Skeletal muscle tissue (tissue), 3 donors: ENCODE measurements at regions not wholly inside any gene's neighbourhood (a gene's known extent, or its start where the extent isn't known, plus 50 kb on each side); places are given as distances from the start of the nearest gene placed in this dataset.

Experiments
- H3K27ac ChIP-seq: one replicate; pipeline ENCODE4 v1.7.0; 2013; ENCODE audit warnings: mild to moderate bottlenecking, low read depth, low read length, inconsistent platforms
- H3K27me3 ChIP-seq, 3 donors: one replicate each; pipeline ENCODE4 v1.7.0; 2013; ENCODE audit warnings: low read length in 3 of 3; ENCODE audit not compliant: control insufficient read depth in 3 of 3, insufficient read depth in 3 of 3
- H3K36me3 ChIP-seq, 3 donors: one replicate each; pipeline ENCODE4 v1.7.0; 2013; ENCODE audit warnings: low read length in 3 of 3; ENCODE audit not compliant: control insufficient read depth in 3 of 3, insufficient read depth in 3 of 3
- H3K4me1 ChIP-seq, 3 donors: one replicate each; pipeline ENCODE4 v1.7.0; 2013; ENCODE audit warnings: low read length in 3 of 3, mild to moderate bottlenecking in 3 of 3; ENCODE audit not compliant: control insufficient read depth in 3 of 3, insufficient read depth in 3 of 3
- H3K4me3 ChIP-seq, 3 donors: one replicate each; pipeline ENCODE4 v1.7.0; 2013; ENCODE audit warnings: low read length in 3 of 3
- H3K9ac ChIP-seq, 3 donors: one replicate each; pipeline ENCODE4 v1.7.0; 2013; ENCODE audit warnings: low read length in 3 of 3, mild to moderate bottlenecking in 3 of 3, moderate library complexity in 2 of 3, low read depth in 1 of 3
- H3K9me3 ChIP-seq, 3 donors: one replicate each; pipeline ENCODE4 v1.7.0; 2013; ENCODE audit warnings: low read length in 3 of 3; ENCODE audit not compliant: control insufficient read depth in 3 of 3
- donor health status: Osteomylitis.

DNA sequence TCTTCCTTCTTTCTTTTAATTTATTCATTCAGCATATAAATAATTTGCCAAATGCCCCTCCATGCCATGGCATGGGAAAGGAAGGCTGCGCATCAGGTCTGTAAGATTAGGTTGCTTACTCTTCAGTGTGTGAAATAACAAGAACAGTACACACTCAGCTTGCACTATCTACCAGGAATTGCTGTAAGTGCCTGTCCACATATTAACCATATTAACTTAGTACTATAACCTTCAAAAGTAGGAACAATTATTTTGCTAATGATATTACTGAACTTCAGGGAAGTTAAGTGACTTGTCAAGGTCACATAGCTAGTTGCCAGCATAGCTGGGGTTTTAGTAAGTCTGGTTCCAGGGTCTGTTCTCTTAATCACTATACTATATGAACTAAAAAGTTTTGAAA lies 89.2 kb upstream of the PMFBP1 start:
- Histone ChIP-seq H3K4me3 (no peak overlapping the region), H3K27ac (no peak overlapping the region), H3K9ac (no peak overlapping the region), H3K36me3 (no peaks in the 10 kb centered on the region), H3K4me1 (no peaks in the 10 kb centered on the region), H3K27me3 (no peaks in the 10 kb centered on the region), H3K9me3 (no peaks in the 10 kb centered on the region)

DNA sequence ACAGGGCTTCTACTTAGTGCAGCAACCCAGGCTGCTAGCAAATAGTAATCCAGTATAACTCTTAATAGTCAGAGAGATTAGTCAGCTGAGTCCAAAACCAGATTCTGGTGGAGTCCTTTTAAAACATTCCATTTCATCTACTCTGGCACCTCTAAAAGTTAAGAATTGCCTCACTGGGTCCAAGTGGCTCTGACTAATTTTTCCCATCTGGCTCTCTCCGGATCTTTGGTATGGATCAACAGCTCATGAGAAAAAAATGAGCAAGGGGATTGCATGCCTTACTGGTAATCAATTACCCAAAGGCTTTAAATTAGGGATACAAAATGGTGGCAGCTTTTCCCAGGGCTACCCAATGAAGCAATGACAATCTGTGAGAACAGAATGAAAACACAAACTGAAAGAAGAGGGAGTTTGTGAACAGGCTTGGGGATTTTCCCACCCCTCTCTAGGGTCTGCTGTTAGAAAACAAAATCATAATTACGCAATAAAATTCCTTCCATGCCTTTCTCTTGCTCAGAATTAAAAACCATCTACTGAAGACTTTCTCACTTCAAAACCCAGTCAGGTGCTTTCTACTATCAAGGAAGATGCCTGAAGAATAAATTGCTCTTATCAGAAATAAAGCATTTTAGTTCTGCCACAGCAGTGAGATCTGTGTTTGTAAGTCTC lies 84.6 kb upstream of the PMFBP1 start:
- H3K27me3 ChIP-seq = no peaks in the 10 kb centered on the region
- H3K36me3 ChIP-seq = no peaks in the 10 kb centered on the region
- no peak overlapping the region for H3K9ac ChIP-seq
- no peak overlapping the region for H3K4me3 ChIP-seq
- no peaks in the 10 kb centered on the region for H3K9me3 ChIP-seq
- H3K4me1 ChIP-seq = no peaks in the 10 kb centered on the region
- no peak overlapping the region for H3K27ac ChIP-seq

DNA sequence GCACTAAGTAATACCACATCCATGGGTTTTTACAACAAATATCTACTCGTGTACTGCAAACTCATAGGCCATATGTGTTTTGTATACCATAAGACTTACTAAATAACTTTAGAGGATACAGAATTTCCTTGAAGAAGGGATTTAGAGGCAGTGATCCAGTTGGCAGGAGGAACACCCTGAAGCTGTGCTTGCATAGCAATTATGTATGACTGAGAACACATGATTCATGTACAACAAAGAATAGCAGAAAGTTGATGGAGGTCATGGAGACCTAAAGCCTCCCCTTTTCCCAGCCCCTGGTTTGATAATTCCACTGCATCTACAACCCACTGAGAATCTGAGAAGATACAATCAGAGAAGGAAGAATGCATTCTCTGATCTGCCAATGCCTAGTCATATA lies 83.8 kb upstream of the PMFBP1 start:
- Histone ChIP-seq H3K9ac (no peak overlapping the region), H3K9me3 (no peaks in the 10 kb centered on the region), H3K27ac (no peak overlapping the region), H3K4me3 (no peak overlapping the region), H3K27me3 (no peaks in the 10 kb centered on the region), H3K4me1 (no peaks in the 10 kb centered on the region), H3K36me3 (no peaks in the 10 kb centered on the region)

DNA sequence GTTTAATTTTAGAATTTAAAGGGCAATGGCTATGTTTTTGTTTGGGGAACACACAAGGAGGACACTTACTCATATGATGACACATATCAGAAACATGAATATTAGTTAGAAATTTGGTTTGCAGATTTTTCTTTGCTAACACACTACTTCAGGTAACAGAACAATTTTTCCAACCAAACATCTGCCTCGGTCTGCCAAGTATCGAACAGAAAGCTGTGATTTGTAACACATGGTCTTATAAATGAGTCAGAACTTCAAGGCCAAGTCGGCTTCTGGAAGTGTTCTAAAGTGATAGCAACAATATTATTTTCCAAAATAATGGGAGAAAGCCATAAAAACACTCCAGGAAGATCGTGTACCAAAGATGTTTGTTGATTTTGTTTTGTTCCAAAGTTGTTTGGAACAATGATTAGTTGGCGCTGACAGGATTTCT lies 75.9 kb upstream of the PMFBP1 start:
- H3K4me1 ChIP-seq = no peaks in the 10 kb centered on the region
- no peak overlapping the region for H3K27ac ChIP-seq
- H3K27me3 ChIP-seq = no peaks in the 10 kb centered on the region
- no peak overlapping the region for H3K4me3 ChIP-seq
- no peaks in the 10 kb centered on the region for H3K9me3 ChIP-seq
- H3K9ac ChIP-seq = no peak overlapping the region
- H3K36me3 ChIP-seq = no peaks in the 10 kb centered on the region

DNA sequence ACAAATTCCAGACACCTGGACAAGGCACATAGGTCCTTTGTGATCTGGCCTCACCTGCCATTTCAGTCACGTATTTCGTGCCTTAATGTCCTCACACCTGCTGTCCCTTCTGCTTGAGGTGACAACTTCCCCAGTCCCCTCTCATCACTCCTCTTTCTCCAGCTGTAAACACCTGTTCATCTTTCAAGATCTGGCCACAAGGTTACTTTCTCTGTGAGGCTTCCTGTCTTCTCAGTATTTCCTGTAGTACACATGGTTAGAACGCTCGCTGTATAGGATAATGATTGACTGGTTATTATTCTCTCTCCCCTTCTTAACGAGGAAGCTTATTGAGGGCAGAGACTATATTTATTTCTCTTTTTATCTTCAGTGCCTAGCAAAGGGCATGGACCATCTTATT lies 74.5 kb upstream of the PMFBP1 start:
- Histone ChIP-seq H3K9me3 (no peaks in the 10 kb centered on the region), H3K27ac (no peak overlapping the region), H3K4me3 (no peak overlapping the region), H3K27me3 (no peaks in the 10 kb centered on the region), H3K36me3 (no peaks in the 10 kb centered on the region), H3K9ac (no peak overlapping the region), H3K4me1 (no peaks in the 10 kb centered on the region)

DNA sequence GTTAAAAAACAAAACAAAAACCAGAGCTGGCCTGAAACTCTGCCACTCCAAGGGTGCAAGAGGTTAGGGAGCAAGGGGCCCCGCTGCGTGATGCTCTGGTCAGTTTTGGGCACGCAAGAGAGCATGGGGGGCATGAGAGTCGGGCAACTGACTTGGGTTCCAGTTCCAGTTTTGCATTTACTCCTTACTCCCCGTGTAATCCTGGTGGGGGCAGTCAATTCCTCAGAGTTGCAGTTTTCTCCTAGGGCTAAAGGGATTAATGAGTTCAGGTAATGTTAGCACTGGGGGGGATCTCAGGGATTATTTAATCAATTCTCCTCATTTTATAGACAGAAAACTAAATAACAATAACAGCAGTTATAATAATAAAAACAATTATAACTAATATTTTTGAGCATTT lies 72.9 kb upstream of the PMFBP1 start:
- no peaks in the 10 kb centered on the region for H3K9me3 ChIP-seq
- no peaks in the 10 kb centered on the region for H3K4me1 ChIP-seq
- H3K27me3 ChIP-seq = no peaks in the 10 kb centered on the region
- no peak overlapping the region for H3K27ac ChIP-seq
- no peak overlapping the region for H3K4me3 ChIP-seq
- H3K9ac ChIP-seq = no peak overlapping the region
- H3K36me3 ChIP-seq = no peaks in the 10 kb centered on the region

DNA sequence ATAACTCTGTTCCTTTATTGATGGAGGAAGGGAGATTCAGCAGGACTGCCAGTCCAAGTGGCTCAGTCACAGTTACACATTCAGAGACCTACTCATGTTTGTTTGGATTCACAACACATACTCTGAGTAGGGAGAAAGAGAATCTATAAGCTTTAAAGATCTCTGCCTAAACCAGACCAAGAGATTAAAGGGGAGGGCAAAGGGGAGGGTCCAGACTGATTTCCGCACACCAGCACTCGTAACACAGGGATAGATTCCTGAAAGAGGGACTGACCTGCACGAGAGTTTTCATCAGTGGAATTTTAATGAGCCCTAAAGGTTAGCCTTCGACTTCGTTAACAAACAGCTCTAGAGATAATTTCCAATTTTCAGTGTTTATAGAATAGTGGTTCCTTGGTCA lies 71.7 kb upstream of the PMFBP1 start:
- Histone ChIP-seq H3K9ac (no peak overlapping the region), H3K27ac (no peak overlapping the region), H3K4me1 (no peaks in the 10 kb centered on the region), H3K27me3 (no peaks in the 10 kb centered on the region), H3K36me3 (no peaks in the 10 kb centered on the region), H3K4me3 (no peak overlapping the region), H3K9me3 (no peaks in the 10 kb centered on the region)

DNA sequence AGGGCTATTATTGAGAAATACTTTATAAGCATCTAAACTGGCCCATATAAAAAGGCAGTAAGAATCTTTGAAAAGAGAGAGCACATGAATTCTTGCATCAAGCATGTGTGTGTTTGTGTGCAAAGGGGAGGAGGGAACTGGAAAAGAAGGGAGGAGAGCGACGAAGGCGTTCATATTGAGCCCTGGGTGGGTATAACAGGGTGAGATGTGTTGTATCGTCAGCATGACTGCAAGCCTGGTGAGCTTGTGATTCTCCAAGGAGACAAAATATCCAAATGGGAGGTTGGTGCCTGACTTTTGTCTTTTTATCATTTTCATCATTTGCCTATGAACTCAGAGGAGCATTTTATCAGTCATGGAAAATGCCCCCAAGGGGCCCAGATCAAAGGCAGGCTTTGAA lies 70.8 kb upstream of the PMFBP1 start:
- no peak overlapping the region for H3K27ac ChIP-seq
- no peaks in the 10 kb centered on the region for H3K4me1 ChIP-seq
- no peaks in the 10 kb centered on the region for H3K36me3 ChIP-seq
- H3K9ac ChIP-seq = no peak overlapping the region
- H3K27me3 ChIP-seq = no peaks in the 10 kb centered on the region
- no peak overlapping the region for H3K4me3 ChIP-seq
- H3K9me3 ChIP-seq = no peaks in the 10 kb centered on the region

DNA sequence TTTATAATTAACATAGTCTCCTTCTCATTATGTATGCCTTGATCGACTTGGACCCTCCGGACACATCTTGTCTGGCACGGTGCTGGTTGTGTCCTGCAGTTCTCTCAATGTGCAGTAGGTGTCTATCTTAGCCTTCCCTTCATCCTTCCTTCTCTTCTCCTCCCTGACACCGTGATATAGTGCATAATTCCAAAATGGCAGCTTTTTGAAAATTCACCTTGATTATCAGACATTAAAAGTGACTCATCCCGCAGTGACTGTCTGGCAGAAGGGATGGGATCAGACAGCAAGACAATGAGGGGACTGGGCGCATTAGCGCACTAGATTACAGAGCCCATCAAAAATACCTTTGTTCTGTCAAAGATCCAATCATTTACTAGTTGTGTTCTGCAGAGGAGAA lies 70.0 kb upstream of the PMFBP1 start:
- H3K27ac ChIP-seq = no peak overlapping the region

DNA sequence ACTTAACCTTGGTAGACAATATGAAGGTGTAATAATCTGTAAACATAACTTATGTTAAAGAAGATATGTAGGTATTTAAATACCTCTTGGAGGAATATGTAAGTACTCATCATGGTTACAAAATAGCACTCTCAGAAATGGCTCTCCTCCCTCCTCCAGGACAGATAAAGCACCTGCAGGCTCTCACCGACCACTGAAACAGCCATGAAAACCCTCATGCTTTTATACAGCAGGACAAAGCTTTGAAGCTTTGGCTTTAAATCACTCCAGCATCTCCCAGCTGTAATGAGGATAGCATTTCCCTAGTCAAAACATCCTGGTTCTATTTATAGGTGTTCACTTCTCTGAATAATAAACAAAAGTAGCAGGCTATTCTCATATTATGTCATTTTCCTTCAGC lies 69.1 kb upstream of the PMFBP1 start:
- H3K9me3 ChIP-seq = no peaks in the 10 kb centered on the region
- H3K4me3 ChIP-seq = no peak overlapping the region
- H3K36me3 ChIP-seq = no peaks in the 10 kb centered on the region
- H3K9ac ChIP-seq = no peak overlapping the region
- H3K27ac ChIP-seq = no peak overlapping the region
- H3K27me3 ChIP-seq = no peaks in the 10 kb centered on the region
- no peaks in the 10 kb centered on the region for H3K4me1 ChIP-seq

More for the DNA sequence above, 70.0 kb upstream of the PMFBP1 start:
- H3K4me3 ChIP-seq = no peak overlapping the region
- H3K4me1 ChIP-seq = no peaks in the 10 kb centered on the region
- H3K9ac ChIP-seq = no peak overlapping the region
- no peaks in the 10 kb centered on the region for H3K27me3 ChIP-seq
- H3K36me3 ChIP-seq = no peaks in the 10 kb centered on the region
- H3K9me3 ChIP-seq = no peaks in the 10 kb centered on the region

DNA sequence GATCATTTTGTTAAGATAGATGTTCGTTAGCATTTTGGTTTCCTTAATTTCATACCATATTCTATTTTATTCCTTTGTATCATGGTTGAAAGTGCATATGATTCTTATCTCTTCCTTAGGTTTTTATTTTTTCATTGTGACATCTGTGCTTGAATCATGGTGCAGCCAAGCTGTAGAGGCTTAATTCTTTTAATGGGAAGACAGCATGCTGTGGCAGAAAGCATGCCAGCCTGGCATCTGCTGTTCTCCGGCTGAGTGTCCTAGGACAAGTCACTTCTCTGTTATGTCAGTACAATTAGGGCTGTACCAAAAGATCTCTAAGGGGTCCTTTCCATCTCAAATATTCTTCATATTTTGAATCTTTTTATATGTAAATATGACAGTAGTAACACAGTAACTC lies 68.5 kb upstream of the PMFBP1 start:
- H3K27ac ChIP-seq = no peak overlapping the region
- no peaks in the 10 kb centered on the region for H3K36me3 ChIP-seq
- H3K4me3 ChIP-seq = no peak overlapping the region
- no peaks in the 10 kb centered on the region for H3K27me3 ChIP-seq
- H3K9ac ChIP-seq = no peak overlapping the region
- no peaks in the 10 kb centered on the region for H3K9me3 ChIP-seq
- no peaks in the 10 kb centered on the region for H3K4me1 ChIP-seq
